ENCODE measurements at regions not wholly inside any gene's neighbourhood (a gene's known extent, or its start where the extent isn't known, plus 50 kb on each side); places are given as distances from the start of the nearest gene placed in this dataset.

GRCh38 chr5:30626557-30626956 is 566.9 kb upstream of the CDH6 start:
- TF ChIP-seq MAX (IDR thresholded peaks at IDR 0.05; ENCODE audit: low read depth, low read length) (no peak), POLR2A (IDR thresholded peaks at IDR 0.05; ENCODE audit: extremely low read depth, insufficient read length) (no peak), MYC (IDR thresholded peaks at IDR 0.05; ENCODE audit: low read depth, low read length) (no peak)
- TF ChIP-seq, protein P1, sequence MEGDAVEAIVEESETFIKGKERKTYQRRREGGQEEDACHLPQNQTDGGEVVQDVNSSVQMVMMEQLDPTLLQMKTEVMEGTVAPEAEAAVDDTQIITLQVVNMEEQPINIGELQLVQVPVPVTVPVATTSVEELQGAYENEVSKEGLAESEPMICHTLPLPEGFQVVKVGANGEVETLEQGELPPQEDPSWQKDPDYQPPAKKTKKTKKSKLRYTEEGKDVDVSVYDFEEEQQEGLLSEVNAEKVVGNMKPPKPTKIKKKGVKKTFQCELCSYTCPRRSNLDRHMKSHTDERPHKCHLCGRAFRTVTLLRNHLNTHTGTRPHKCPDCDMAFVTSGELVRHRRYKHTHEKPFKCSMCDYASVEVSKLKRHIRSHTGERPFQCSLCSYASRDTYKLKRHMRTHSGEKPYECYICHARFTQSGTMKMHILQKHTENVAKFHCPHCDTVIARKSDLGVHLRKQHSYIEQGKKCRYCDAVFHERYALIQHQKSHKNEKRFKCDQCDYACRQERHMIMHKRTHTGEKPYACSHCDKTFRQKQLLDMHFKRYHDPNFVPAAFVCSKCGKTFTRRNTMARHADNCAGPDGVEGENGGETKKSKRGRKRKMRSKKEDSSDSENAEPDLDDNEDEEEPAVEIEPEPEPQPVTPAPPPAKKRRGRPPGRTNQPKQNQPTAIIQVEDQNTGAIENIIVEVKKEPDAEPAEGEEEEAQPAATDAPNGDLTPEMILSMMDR (IDR thresholded peaks at IDR 0.05; ENCODE audit: low read depth, low read length), result no peak
- DNase-seq (ENCODE audit: low read depth), result no peak
- H3K4me3 ChIP-seq (ENCODE audit: low read depth, low read length), result no peak overlapping the region

- DNase-seq (ENCODE audit: low read depth), result no peak
- TF ChIP-seq, protein P1 (IDR thresholded peaks at IDR 0.05; ENCODE audit: low read depth, low read length), result no peak
- H3K4me3 ChIP-seq (ENCODE audit: low read depth, low read length), result no peak overlapping the region
These were observed 572.9 kb upstream of the CDH6 start for GRCh38 chr5:30620481-30621085.

GRCh38 chr5:30608501-30608900 is 585.0 kb upstream of the CDH6 start:
- TF ChIP-seq POLR2A (IDR thresholded peaks at IDR 0.05; ENCODE audit: extremely low read depth, insufficient read length) (no peak), MYC (IDR thresholded peaks at IDR 0.05; ENCODE audit: low read depth, low read length) (no peak), MAX (IDR thresholded peaks at IDR 0.05; ENCODE audit: low read depth, low read length) (no peak)
- TF ChIP-seq, protein P1 (IDR thresholded peaks at IDR 0.05; ENCODE audit: low read depth, low read length), result no peak
- H3K4me3 ChIP-seq (ENCODE audit: low read depth, low read length), result no peak overlapping the region
- no peak for DNase-seq (ENCODE audit: low read depth)

- DNase-seq (ENCODE audit: low read depth), result no peak
- no peak overlapping the region for H3K4me3 ChIP-seq (ENCODE audit: low read depth, low read length)
- TF ChIP-seq MYC (IDR thresholded peaks at IDR 0.05; ENCODE audit: low read depth, low read length), result no peak
These were observed 586.1 kb upstream of the CDH6 start for GRCh38 chr5:30607301-30607894.

- H3K4me3 ChIP-seq (ENCODE audit: low read depth, low read length), result no peak overlapping the region
- no peak for DNase-seq (ENCODE audit: low read depth)
- TF ChIP-seq MAX (IDR thresholded peaks at IDR 0.05; ENCODE audit: low read depth, low read length) (no peak), POLR2A (IDR thresholded peaks at IDR 0.05; ENCODE audit: extremely low read depth, insufficient read length) (no peak), MYC (IDR thresholded peaks at IDR 0.05; ENCODE audit: low read depth, low read length) (no peak)
- TF ChIP-seq, protein P1 (IDR thresholded peaks at IDR 0.05; ENCODE audit: low read depth, low read length), result no peak
These were observed 587.7 kb upstream of the CDH6 start for GRCh38 chr5:30605693-30606268.

DNA sequence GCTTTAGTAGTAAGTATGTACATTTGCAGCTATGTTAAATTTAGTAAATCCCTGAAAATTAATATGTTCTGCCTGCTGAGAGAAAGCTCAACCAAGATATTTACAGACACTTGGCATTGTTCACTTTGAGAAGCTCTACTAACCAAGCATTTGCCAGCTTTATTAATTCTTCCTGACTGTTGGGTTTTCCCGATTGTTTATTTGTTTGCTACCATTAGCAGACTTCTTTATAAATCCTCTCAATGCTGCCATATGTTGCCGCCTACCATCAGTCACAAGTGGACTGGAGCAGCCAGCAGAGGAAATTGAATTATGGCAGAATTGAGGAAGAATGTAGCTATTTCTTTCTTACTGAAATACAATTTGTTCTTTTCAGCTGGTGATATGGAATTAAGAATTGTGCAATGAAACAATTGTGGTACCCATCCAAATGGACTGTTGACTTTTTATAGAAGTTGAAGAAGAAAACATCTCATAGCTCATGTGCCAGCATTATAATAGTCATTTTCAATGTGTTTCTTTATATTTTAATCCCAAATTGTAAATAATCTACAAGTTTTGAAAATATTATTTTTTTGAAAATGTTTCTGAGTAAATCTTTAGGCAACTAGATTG is 588.7 kb upstream of the CDH6 start:
- DNase-seq (ENCODE audit: low read depth), result no peak
- TF ChIP-seq, protein P1 (IDR thresholded peaks at IDR 0.05; ENCODE audit: low read depth, low read length), result no peak
- TF ChIP-seq POLR2A (IDR thresholded peaks at IDR 0.05; ENCODE audit: extremely low read depth, insufficient read length) (no peak), MYC (IDR thresholded peaks at IDR 0.05; ENCODE audit: low read depth, low read length) (no peak), MAX (IDR thresholded peaks at IDR 0.05; ENCODE audit: low read depth, low read length) (no peak)

More for the DNA sequence above, 588.7 kb upstream of the CDH6 start:
- no peak overlapping the region for H3K4me3 ChIP-seq (ENCODE audit: low read depth, low read length)
